Breast epithelium (tissue), 3 donors: ENCODE measurements at regions not wholly inside any gene's neighbourhood (a gene's known extent, or its start where the extent isn't known, plus 50 kb on each side); places are given as distances from the start of the nearest gene placed in this dataset.

Source experiments
- CTCF ChIP-seq, 3 donors: fragments of 450-650 bp; IDR thresholded peaks; one replicate each; pipeline ENCODE4 v1.5.1; 2016 to 2017; ENCODE audit warnings: antibody characterized with exemption in 3 of 3, mild to moderate bottlenecking in 3 of 3, moderate library complexity in 3 of 3
- POLR2A ChIP-seq: fragments of 450-650 bp; IDR thresholded peaks from one replicate; pipeline ENCODE4 v1.6.1; 2016; ENCODE audit warnings: antibody characterized with exemption, mild to moderate bottlenecking, moderate library complexity
- POLR2AphosphoS5 ChIP-seq, 3 donors: sonication (generic); formaldehyde crosslinking; IDR thresholded peaks; one replicate each; pipeline ENCODE4 v1.6.1; 2017; ENCODE audit warnings: antibody characterized with exemption in 3 of 3

GRCh38 chr5:74500110-74500917 is 140.2 kb downstream of the ENC1 start:
- TF ChIP-seq CTCF (IDR thresholded peaks at IDR 0.05): no peak
- TF ChIP-seq POLR2AphosphoS5 (IDR thresholded peaks at IDR 0.05): no peak
- TF ChIP-seq POLR2A: no peak
